Vagina (tissue), 2 donors: ENCODE measurements at regions not wholly inside any gene's neighbourhood (a gene's known extent, or its start where the extent isn't known, plus 50 kb on each side); places are given as distances from the start of the nearest gene placed in this dataset.

Experiments
- POLR2AphosphoS5 ChIP-seq, 2 donors: sonication (generic); formaldehyde crosslinking; IDR thresholded peaks; one replicate each; pipeline ENCODE4 v1.9.0; 2017; ENCODE audit warnings: antibody characterized with exemption in 2 of 2, mild to moderate bottlenecking in 2 of 2, low read depth in 1 of 2; ENCODE audit not compliant: insufficient read depth in 1 of 2
- TF ChIP-seq, protein P1 (sequence below), 3 experiments: fragments of 450-650 bp in 2 of 3; fragments of 200-600 bp in 1 of 3; sonication (generic) in 1 of 3; IDR thresholded peaks; one replicate each; pipeline ENCODE4 v1.5.1; 2017 to 2019; ENCODE audit warnings: antibody characterized with exemption in 3 of 3, mild to moderate bottlenecking in 2 of 3, moderate library complexity in 2 of 3

DNA sequence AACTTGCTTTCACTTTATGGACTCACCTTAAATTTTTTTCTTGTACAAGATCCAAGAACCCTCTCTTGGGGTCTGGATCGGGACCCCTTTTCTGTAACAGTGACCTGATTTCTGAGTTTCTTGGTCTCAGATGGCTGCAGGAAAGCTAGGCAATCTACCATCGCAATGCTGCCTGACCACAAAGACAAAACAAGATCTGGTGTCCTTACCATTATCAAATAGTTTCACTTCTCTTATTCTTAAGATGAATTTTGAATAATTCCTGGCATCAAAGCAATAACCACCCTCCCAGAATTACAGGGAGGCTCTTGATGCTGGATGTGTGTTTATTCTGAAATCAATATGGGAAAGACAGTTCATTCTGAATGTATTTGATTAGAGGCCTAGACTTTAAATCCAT lies 77.4 kb upstream of the FRMD4A start:
- TF ChIP-seq POLR2AphosphoS5 (IDR thresholded peaks at IDR 0.05; ENCODE audit: insufficient read depth in 1 of 2, low read depth in 1 of 2): no peak
- TF ChIP-seq, protein P1, sequence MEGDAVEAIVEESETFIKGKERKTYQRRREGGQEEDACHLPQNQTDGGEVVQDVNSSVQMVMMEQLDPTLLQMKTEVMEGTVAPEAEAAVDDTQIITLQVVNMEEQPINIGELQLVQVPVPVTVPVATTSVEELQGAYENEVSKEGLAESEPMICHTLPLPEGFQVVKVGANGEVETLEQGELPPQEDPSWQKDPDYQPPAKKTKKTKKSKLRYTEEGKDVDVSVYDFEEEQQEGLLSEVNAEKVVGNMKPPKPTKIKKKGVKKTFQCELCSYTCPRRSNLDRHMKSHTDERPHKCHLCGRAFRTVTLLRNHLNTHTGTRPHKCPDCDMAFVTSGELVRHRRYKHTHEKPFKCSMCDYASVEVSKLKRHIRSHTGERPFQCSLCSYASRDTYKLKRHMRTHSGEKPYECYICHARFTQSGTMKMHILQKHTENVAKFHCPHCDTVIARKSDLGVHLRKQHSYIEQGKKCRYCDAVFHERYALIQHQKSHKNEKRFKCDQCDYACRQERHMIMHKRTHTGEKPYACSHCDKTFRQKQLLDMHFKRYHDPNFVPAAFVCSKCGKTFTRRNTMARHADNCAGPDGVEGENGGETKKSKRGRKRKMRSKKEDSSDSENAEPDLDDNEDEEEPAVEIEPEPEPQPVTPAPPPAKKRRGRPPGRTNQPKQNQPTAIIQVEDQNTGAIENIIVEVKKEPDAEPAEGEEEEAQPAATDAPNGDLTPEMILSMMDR (IDR thresholded peaks at IDR 0.05): no peak
